GM19438 (cell line): ENCODE measurements at regions not wholly inside any gene's neighbourhood (a gene's known extent, or its start where the extent isn't known, plus 50 kb on each side); places are given as distances from the start of the nearest gene placed in this dataset.

Experiments used
- ATAC-seq: cut with Tn5 transposase; IDR thresholded peaks from one replicate; pipeline ENCODE4 v1.9.1; 2021; ENCODE audit warnings: low read depth; ENCODE audit not compliant: unreplicated experiment

- ATAC-seq, result no peak
Observed at GRCh38 chr21:22516230-22516629, 1518.0 kb downstream of the NCAM2 start.

GRCh38 chr21:22535630-22536029 is 1537.4 kb downstream of the NCAM2 start:
- ATAC-seq, result no peak

GRCh38 chr21:22536509-22536908 is 1538.3 kb downstream of the NCAM2 start:
- ATAC-seq, result no peak

- ATAC-seq, result no peak
Observed at GRCh38 chr21:22544747-22545146, 1546.5 kb downstream of the NCAM2 start.

GRCh38 chr21:22552390-22552789 is 1554.2 kb downstream of the NCAM2 start:
- ATAC-seq, result no peak

- ATAC-seq, result no peak
Observed at GRCh38 chr21:22554690-22555316, 1556.6 kb downstream of the NCAM2 start.

GRCh38 chr21:22556829-22557228 is 1558.6 kb downstream of the NCAM2 start:
- no peak for ATAC-seq

GRCh38 chr21:22561946-22562345 is 1563.7 kb downstream of the NCAM2 start:
- no peak for ATAC-seq

- no peak for ATAC-seq
Observed at GRCh38 chr21:22573834-22574233, 1575.6 kb downstream of the NCAM2 start.

GRCh38 chr21:22575165-22575584 is 1577.0 kb downstream of the NCAM2 start:
- ATAC-seq, result no peak

- ATAC-seq, result no peak
Observed at GRCh38 chr21:22579741-22580140, 1581.5 kb downstream of the NCAM2 start.

- ATAC-seq, result no peak
Observed at GRCh38 chr21:22582026-22582425, 1583.8 kb downstream of the NCAM2 start.

- no peak for ATAC-seq
Observed at GRCh38 chr21:22584308-22584707, 1586.1 kb downstream of the NCAM2 start.

GRCh38 chr21:22585558-22585957 is 1587.3 kb downstream of the NCAM2 start:
- no peak for ATAC-seq

- ATAC-seq, result no peak
Observed at GRCh38 chr21:22597660-22598255, 1599.5 kb downstream of the NCAM2 start.

- no peak for ATAC-seq
Observed at GRCh38 chr21:22609802-22610201, 1611.6 kb downstream of the NCAM2 start.

- ATAC-seq, result no peak
Observed at GRCh38 chr21:22627911-22628310, 1629.7 kb downstream of the NCAM2 start.

GRCh38 chr21:22630953-22631465 is 1632.8 kb downstream of the NCAM2 start:
- no peak for ATAC-seq

- no peak for ATAC-seq
Observed at GRCh38 chr21:22632176-22632575, 1634.0 kb downstream of the NCAM2 start.

GRCh38 chr21:22649246-22649645 is 1651.0 kb downstream of the NCAM2 start:
- no peak for ATAC-seq

- no peak for ATAC-seq
Observed at GRCh38 chr21:22650226-22650625, 1652.0 kb downstream of the NCAM2 start.

GRCh38 chr21:22657781-22658180 is 1659.6 kb downstream of the NCAM2 start:
- ATAC-seq, result no peak
